G401.6 (cell line): ENCODE measurements at regions not wholly inside any gene's neighbourhood (a gene's known extent, or its start where the extent isn't known, plus 50 kb on each side); places are given as distances from the start of the nearest gene placed in this dataset.

Experiments
- FAIRE-seq: peaks from 2 replicates; lab custom pipeline; 2012; peaks lifted over from hg19 to GRCh38; lab: Jason Lieb, UNC

DNA sequence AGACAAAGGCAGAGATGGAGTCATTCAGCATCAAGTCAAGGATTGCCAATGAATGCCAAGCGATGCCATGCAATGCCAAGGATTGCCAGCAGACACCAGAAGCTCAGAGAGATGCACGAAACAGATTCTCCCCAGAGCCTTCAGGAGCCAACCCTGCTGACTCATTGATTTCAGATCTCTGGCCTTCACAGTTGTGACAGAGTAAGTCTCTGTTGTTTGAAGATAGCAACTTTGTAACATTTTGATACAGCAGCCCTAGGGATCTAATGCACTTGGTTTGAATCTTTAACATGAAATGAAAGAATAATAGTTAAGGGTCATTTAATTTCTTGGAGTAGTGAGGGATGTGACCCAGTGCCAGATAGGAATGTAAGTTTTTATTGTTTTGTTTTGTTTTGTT, 287.4 kb upstream of the RUNX1 start:
- no peak for FAIRE-seq

DNA sequence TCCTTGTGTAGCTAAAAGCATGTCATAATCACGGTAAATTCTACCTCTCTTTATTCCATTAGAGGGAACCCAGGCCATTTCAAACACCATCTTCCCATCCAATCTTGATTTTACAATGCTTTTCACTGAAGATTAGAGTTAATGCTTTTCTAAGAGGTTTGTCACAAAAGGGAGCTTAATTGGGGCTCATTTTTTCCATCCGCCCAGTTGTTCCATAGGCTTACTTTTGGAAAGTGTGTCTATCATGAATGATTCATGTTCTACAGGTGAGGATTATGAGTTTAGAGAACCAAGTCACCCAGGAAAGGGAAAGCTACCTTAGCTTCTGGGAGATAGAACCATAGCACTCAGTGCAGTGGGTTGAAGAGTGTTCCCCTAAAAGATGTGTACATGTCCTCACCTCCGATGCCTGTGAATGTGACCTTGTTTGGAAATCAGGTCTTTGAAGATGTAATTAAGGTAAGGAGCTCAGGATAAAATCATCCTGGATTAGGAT, 286.9 kb upstream of the RUNX1 start:
- FAIRE-seq: no peak

DNA sequence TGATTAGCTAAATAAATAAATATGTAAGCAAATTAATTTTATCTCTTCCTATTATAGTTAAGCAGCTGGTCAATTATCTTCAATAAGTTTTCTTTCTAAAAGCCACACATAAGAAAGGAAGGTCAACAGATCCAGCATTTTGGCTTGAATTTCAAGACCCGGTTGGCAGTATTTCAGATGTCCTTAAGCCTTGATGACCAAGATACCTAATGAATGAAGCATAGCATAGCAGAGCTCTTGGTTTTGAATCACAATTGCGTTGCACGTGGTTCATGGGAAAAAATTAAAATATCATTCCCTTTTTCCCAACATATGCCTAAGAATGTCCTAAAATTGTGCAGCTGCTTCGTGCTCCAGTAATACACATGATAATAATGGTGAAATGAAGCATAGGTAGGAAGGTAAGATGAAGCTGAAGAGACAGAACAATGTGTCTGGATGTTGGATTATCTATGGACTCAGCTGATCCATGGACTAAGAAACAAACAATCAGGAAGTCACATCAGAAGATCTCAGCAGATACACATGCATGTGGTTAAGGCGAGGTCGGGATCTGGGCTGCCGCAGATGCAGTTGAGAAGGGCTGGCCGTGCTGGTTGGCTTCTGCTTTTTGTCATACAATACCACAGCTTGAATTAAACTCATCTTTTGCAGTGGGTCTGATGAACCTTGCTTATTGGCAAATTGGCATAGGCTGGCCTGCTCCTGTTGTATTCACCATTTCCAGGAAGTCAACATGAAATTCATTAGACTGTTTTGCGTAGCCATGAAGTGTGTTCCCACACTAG, 284.9 kb upstream of the RUNX1 start:
- no peak for FAIRE-seq

DNA sequence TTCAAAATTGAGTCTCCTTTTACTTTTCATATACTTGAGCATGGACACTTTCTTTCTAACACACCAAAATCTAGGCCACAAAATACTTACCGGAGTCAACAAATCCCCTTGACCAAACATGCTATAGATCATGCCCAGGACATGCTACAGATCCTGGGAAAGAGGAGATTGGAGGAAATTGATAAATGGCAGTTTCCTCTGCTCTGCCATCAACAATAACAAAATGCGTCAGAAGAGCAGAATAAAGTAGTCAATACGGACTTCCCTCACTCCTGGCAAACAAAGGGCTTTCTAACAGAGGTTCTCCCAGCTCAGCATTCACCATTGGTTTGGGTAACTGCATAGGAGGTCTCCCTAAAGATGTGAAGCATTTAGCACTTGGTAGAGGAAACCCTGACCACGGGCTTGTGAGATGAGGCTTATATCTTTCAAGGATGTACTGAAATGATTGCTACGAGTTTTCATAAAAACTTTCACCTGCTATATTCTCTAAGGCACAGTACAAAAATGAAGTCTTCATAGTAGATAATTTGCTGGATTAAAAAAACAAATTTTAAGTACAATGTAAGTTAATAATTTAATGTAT, 283.8 kb upstream of the RUNX1 start:
- FAIRE-seq: no peak

DNA sequence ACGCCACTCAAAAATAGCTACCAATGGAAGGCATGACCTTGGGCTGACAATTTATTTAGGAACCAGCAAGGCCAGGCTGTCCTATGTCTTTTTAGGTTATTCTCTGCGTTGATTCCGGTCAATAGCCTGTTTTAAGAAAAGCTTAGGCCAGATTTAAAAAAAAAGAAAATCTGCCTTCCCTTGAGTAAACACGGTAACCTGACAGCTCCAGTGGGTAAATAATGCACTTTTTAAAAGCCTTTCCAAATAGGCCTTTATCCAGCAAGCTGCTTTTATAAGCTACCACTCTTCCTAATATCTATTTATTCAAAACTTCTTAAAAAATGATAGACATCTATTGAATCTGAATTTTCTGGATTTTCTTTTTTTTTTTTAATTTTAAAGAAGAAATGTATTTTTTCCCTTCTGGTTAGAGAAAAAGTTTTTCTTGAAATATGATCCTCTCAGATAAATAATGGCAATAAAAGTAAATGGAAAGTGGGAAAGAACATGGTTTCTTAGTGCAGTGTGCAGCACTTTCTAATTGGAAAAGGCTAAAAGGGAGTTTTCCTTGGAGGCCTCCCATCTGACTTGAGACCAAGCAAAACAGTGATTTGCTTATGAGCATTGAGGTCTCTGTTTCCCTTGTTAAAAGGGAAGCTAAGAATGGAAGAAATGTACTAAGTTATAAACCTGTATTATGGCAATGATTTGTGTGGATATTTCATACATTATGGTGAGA, 281.0 kb upstream of the RUNX1 start:
- no peak for FAIRE-seq

DNA sequence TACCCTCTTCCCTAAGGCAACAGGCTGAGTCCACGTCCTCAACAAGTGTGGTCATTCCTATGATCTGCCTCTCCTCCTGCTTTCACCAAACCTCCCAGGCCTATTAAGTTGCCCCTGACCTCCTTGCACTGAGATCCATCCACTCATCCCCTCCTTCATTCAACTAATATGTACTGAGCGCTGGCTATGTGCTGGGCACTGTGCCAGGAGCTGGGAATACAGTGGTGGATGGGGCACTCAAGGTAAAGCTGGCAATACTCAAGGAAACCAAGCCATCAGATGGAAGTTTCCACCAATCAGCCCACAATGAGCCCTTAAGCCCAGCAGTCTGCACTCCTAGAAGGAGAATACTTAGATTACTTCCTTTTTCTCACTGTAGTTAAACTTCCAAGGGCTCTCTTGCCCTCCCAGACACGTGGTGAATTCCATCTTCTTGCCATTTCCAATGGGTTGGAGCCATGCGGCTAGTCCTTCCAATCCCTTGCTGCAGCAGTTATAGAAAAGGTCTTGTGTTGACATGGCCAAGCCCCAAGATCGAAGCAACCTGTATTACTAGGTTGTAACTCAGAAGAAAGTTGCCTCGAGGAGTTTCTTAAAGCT, 279.9 kb upstream of the RUNX1 start:
- no peak for FAIRE-seq

DNA sequence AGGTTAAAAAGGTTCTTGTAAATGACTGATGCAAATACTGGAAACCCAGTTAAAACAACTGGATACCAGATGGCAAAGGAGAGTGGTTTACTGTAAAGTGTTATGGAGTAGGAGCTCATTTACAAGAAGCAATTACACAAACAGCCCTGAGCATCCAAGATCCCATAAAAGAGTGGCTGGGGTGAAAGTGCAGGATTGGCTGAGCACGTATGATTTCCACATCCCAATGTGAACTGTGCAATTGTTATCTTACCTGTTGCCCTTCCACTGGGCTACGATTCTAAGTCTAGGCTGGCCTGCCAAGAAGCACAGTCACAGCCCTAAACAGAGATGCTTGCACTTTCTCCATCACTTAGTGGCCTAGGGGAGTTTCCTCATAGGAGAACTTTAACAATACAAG, 277.6 kb upstream of the RUNX1 start:
- FAIRE-seq: no peak

DNA sequence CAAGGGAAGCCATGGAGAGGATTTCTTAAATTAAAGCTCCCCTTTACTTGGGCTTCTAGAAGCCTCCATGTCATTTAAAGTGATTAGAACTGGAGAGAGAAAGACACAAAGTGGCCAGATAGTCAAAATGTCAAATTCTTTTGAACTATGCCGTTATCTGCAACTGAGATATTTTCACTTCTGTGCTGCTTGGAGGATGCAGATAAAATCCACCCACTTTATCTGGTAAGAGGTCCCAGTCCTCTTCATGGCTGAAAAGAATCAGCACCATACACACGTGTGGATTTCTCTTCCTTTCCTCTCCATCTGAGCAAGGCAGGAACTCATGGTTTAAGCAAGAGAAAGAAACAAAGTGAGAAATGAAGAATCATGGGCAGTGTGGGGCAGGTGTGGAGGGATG, 276.9 kb upstream of the RUNX1 start:
- no peak for FAIRE-seq

DNA sequence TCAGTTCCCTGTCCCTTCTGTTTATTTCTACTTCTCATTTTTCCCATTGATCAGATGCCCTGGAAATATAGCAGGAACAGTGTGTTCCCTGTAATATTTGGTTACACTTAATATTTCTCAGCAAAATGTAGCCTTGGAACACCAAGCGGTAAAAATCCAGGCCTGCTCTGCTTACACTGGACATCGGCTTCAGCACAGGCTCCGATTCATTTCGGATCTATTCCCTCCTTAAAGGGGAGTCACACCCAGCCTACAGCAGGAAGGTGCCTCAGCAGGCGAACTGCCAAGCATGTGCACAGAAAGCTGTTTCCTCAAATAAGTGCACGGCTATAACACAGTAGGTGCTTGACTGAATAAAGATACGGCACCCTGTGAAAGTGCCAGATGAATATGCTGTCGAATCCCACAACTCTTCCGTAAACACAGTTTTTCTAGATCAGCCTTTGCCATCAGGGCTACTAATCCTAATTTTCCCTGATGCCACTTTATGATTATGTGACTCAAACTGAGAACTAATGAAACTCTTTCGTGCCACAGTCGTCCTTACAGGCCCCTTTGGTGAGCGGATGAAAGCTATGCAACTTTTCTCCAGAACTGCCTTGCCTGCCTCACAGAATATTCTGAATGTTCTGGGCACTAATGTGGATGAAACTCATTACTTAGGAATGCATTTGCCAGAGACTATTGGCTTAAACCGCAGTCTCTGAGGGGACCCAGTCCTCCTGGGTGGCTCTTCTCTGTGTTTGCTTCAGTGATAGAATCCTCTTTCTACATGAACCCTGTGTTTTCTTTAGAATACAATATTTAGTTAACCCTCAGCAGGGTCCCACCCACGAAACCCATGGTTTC, 275.5 kb upstream of the RUNX1 start:
- no peak for FAIRE-seq

DNA sequence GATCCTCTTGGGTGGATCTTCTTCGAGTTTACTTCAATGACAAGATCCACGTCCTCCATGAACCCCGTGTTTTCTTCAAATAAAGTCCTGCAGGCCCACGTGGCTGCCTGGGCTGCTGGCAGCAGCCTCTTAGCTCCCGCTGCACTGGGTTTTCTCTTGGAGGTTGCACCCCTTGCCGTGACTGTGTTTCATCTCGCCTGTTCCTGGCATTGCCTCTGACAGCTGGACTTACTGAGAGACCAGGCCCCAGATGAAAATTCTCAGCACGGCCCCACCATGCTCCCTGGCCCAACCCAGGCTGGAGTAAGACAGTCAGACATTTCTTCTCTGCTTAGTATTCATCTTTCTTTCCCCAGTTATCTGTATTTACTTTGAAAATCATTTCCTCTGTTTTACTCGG, 274.8 kb upstream of the RUNX1 start:
- FAIRE-seq: no peak

DNA sequence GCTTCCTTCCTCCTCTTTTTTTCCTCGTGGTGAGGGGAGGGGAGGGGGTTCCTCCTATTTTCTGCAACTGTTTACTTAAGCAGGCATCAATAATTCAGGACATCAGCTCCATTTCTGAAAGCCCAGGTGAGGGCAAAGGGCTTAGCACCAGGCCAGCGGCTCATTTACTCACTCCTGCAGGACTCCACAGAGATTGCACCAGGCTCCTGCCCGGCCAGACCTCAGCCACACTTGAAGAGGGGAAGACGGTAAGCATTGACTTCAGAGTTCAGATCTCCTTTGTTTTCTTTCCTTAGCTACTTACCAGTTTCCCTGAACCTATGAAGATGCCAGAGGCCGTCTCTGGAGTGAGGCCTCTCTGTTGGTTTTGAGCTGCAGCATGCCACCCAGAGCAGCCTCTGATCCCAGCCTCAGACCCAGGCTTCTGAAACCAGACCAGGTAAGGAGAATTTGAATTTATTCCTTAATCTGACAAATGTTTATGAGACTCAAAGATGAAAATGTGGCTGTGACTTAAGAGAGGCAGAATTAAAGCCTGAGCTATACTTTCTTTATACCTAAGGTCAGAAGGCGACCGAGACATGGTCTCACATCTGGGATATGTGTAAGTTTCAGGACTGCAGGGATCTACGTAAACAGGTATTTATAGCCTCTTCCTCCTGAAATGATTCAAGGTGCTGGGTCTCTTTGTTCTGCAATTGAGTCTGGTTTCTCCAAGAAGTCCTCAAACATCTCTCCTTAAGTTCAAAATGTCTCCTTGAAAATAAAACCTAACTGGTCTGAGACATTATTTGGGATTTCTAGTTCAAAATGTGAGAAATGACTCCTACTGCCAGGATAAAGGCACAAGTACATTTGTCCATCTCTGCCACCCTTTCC, 272.5 kb upstream of the RUNX1 start:
- FAIRE-seq: no peak

DNA sequence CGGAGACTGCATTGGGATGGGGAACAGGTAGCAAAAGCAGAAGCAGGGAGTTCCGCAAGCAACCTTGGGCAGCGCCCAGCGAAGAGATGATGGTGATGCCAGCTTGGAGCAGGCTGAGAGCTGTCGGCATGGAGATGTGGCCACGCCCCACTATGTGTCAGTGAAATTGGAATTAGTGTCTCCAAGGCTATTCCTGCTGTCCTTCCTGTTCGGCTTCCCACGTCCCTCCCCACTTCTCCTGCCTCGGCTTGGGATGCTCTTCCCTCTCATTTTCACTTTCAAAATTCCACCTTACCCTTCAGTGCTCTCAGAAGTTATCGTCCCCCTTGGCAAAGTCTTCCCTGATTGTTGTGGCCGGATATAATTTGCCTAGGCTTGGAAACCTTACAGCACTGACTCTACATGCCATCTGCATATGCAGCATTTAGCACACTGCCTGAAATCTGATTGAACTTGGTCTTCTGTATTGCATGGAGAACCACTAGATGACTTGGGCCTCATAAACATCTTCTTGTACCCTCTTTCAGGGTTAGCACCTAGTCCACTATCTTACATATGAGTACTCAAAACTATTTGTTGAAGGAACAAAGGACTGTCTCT, 270.7 kb upstream of the RUNX1 start:
- no peak for FAIRE-seq

DNA sequence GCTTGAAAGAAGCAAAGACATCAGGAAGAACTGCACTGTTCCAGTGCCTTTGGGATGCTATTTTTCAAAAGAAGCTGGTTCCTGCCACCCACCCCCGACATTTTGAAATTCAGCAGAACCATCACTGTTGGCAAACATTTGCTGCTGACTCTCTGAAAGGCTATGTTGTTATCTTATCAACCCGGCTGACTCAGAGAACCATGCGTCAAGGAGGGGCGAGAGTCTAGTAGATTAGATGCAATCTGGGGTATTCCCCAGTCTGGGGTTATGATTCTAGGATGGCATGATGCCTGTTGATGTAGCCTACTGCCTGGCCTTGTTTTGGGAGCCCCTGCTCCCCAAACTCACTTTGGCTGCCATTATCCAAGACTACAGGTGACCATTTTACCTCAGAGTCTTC, 267.8 kb upstream of the RUNX1 start:
- FAIRE-seq: no peak

DNA sequence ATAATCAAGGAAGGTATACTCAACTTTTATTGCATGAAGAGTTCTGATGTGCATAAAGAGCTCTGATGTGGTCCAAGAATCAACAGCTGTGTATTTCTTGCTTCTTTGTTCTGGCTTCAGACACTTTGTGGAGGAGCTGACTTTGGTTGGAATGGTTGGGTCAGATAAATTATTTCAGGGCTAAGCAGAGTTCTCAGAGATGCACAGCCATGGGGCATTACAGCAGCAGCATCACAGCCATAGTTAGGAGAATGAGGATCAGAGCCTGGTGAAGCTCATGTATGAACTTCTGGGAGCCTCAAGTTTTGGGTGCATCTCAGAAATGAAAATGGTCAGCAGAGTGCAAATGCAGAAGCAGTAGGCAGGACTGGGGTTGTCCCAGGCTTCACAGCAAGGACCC, 267.4 kb upstream of the RUNX1 start:
- FAIRE-seq: no peak

DNA sequence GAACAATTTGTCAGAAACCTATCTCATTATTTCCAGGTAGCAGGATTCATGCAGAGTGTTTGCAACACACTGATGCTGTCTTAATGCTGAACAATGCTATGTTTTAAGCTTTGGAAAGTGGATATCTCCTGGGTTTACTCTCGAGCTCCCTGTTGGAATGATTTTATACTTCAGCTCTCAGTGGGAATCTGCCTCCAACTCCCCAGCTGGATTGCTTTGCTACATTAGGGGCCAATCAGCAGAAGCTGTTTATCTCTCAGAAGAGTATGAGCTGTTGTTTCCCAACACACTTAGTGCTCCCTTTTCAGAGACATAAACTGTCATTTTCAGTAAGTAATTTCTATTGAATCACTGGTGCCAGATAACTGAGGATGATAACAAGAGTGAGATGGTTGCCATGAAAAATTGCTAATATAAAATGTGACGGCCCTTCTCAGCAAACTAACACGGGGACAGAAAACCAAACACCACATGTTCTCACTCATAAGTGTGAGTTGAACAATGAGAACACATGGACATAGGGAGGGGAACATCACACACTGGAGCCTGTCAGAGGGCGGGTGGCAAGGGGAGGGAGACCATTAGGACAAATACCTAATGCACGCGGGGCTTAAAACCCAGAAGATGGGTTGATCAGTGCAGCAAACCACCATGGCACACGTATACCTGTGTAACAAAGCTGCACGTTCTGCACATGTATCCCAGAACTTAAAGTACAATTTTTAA, 265.9 kb upstream of the RUNX1 start:
- no peak for FAIRE-seq

DNA sequence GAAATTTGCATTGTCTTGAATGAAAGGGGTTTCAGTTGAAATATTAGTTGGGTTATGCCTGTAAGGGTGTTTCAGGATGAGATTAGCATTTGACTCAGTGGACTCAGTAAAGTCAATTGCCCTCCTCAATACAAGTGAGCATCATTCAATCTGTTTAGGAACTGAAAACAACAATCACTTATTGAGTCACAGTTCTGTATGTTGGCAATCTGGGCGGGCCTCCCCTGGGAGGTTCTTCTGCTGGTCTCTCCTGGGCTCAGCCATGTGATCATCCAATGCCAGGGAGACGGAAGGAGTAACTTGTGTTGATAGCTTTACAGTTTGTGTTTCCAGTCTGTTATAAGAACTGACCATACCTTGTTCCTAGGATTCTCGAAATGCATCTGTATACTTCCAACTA, 262.9 kb upstream of the RUNX1 start:
- no peak for FAIRE-seq

DNA sequence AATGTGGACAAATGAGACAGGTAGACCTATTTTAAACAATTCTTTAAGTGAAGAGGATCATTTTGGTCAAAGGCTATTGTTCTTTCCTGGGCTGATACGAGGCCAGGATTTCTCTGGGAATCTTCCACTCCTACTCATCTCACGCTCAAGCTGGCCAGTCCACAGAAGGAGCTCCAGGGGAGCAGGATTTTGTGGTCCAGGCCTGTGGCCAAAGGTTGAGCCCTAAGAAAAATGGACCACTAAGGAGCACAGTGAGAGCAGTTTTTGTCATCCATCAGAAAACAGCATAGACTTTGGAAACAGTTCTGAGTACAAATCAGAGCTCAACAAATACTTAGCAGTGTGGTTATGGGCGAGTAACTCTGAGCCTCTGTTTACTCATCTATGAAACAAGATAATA, 260.2 kb upstream of the RUNX1 start:
- no peak for FAIRE-seq

DNA sequence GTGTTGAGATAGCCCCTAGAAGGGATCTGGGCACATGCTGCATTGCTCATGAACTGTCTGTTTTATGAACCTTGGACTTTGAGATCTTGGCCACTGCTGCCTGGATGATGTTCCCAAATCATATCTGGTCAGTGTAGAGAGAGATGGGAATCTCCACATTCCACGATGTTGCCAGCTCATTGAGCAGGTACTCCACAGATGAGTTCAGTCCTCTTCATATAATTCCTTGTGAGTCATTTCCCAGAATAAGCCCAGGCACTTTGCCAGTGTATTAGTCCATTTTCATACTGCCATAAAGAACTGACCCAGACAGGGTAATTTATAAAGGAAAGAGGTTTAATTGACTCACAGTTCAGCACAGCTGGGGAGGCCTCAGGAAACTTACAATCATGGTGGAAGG, 254.0 kb upstream of the RUNX1 start:
- FAIRE-seq: no peak

DNA sequence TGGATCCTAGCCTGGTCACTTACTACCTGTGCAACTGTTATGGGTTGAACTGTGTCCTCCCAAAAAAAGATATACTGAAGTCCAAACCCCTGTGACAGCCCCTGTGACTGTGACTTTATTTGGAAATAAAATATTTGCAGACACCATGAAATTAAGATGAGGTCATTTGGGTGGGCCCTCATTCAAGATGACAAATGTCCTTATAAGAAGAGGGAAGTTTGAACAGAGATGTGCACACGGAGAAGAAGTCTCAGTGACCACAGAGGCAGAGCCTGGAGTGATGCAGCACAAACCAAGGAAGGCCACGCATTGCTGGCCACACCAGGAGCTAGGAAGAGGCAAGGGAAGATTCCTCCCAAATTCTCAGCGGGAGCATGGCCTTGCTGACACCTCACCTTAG, 249.7 kb upstream of the RUNX1 start:
- no peak for FAIRE-seq

DNA sequence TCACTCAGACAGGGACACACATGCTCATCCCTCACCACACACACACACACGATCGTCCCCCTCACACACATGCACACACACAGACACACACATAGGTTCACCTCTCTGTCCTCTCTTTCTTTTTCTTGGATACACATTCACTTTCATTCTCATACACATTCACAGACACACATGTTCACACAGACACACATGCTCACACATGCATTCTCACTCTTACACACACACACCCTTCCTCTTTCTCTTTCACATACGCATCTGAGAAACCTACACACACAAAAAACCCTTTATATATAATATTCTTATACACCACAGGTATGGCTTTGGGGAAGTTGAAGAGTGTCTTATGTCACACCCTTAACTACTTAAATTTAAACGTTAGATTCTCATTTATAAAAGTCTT, 248.6 kb upstream of the RUNX1 start:
- FAIRE-seq: no peak
